ENCODE measurements at regions not wholly inside any gene's neighbourhood (a gene's known extent, or its start where the extent isn't known, plus 50 kb on each side); places are given as distances from the start of the nearest gene placed in this dataset.

- TF ChIP-seq EZH2phosphoT487 (IDR thresholded peaks at IDR 0.05; ENCODE audit: insufficient read depth, low read depth) (no peak), EZH2 (IDR thresholded peaks at IDR 0.05; ENCODE audit: insufficient read depth, poor library complexity, severe bottlenecking) (no peak)
These were observed 324.3 kb upstream of the NDST4 start for GRCh38 chr4:115437739-115438138.

Data from GM23248 (cell line).